ENCODE measurements at regions not wholly inside any gene's neighbourhood (a gene's known extent, or its start where the extent isn't known, plus 50 kb on each side); places are given as distances from the start of the nearest gene placed in this dataset.

GRCh38 chr2:122132147-122132691, 376.8 kb downstream of the TSN start:
- DNase-seq = no peak

GRCh38 chr2:122135021-122135937, 379.8 kb downstream of the TSN start:
- no peak for DNase-seq

- no peak for DNase-seq
Observed at GRCh38 chr2:122136056-122136455, 380.6 kb downstream of the TSN start.

- no peak for DNase-seq
Observed at GRCh38 chr2:122138561-122138960, 383.1 kb downstream of the TSN start.

- no peak for DNase-seq
Observed at GRCh38 chr2:122139739-122140420, 384.4 kb downstream of the TSN start.

GRCh38 chr2:122144884-122145283, 389.4 kb downstream of the TSN start:
- DNase-seq = no peak

- DNase-seq = peak; percentile 29
Observed at GRCh38 chr2:122145856-122146255, 390.4 kb downstream of the TSN start.

- DNase-seq = no peak
Observed at GRCh38 chr2:122148128-122148767, 392.8 kb downstream of the TSN start.

- DNase-seq = no peak
Observed at GRCh38 chr2:122150524-122151280, 395.3 kb downstream of the TSN start.

- no peak for DNase-seq
Observed at GRCh38 chr2:122152571-122152970, 397.1 kb downstream of the TSN start.

GRCh38 chr2:122156176-122156890, 400.9 kb downstream of the TSN start:
- DNase-seq = no peak

GRCh38 chr2:122157158-122157557, 401.7 kb downstream of the TSN start:
- no peak for DNase-seq

GRCh38 chr2:122163617-122164016, 408.2 kb downstream of the TSN start:
- no peak for DNase-seq

- no peak for DNase-seq
Observed at GRCh38 chr2:122164964-122165363, 409.5 kb downstream of the TSN start.

GRCh38 chr2:122166820-122167219, 411.4 kb downstream of the TSN start:
- no peak for DNase-seq

GRCh38 chr2:122167515-122167914, 412.1 kb downstream of the TSN start:
- no peak for DNase-seq

GRCh38 chr2:122168799-122169198, 413.3 kb downstream of the TSN start:
- no peak for DNase-seq

GRCh38 chr2:122172812-122173211, 417.4 kb downstream of the TSN start:
- no peak for DNase-seq

GRCh38 chr2:122174061-122174460, 418.6 kb downstream of the TSN start:
- DNase-seq = no peak

- DNase-seq = no peak
Observed at GRCh38 chr2:122179492-122180165, 424.2 kb downstream of the TSN start.

- no peak for DNase-seq
Observed at GRCh38 chr2:122180972-122181371, 425.5 kb downstream of the TSN start.

Measured in NCI-H2171 (cell line).